ENCODE measurements at regions not wholly inside any gene's neighbourhood (a gene's known extent, or its start where the extent isn't known, plus 50 kb on each side); places are given as distances from the start of the nearest gene placed in this dataset.

DNA sequence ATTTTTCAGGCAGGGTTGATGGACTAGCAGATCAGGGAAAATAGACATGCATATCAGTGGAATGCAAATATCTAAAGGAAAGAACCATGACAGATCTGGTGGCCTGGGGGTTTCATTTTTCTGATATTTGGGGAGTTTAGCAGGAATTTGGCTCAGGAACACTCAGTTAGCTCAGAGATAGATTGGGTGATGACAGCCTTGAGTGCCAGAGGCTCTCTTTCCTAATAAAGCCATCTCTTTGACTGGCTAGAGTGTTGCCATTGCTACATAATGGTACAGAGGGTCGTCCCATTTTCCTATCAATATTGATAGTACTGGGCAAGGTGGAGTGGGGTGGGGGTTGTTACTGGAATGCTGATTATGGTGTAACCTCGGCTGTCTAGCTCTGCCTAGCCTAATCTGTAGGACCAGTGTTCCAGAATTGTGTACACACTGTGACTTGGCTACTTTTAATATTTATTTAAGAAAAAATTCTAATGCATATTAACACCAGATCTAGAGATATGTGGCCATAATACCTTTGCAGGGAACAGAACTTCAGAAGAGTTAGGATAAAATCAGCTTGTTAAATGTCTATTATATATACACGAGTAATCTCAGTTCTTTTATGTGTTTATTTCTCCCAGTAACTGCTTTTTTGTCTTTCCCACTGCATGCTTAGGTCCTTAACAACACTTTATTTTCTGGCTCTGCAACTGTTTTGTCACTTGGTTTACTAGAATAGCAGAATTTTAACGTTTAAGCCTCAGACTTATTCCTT lies 145.0 kb upstream of the SPOCK3 start:
- no peaks in the 10 kb centered on the region for H3K27me3 Mint-ChIP-seq (ENCODE audit: low read depth)
- H3K4me1 Mint-ChIP-seq = no peaks in the 10 kb centered on the region
- no peaks in the 10 kb centered on the region for H3K36me3 Mint-ChIP-seq (ENCODE audit: low read depth)
- no peak for DNase-seq (ENCODE audit: low read depth, low spot score)
- TF ChIP-seq, protein P1, sequence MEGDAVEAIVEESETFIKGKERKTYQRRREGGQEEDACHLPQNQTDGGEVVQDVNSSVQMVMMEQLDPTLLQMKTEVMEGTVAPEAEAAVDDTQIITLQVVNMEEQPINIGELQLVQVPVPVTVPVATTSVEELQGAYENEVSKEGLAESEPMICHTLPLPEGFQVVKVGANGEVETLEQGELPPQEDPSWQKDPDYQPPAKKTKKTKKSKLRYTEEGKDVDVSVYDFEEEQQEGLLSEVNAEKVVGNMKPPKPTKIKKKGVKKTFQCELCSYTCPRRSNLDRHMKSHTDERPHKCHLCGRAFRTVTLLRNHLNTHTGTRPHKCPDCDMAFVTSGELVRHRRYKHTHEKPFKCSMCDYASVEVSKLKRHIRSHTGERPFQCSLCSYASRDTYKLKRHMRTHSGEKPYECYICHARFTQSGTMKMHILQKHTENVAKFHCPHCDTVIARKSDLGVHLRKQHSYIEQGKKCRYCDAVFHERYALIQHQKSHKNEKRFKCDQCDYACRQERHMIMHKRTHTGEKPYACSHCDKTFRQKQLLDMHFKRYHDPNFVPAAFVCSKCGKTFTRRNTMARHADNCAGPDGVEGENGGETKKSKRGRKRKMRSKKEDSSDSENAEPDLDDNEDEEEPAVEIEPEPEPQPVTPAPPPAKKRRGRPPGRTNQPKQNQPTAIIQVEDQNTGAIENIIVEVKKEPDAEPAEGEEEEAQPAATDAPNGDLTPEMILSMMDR (conservative IDR thresholded peaks at IDR 0.05) = no peak
- no peak overlapping the region for H3K27ac Mint-ChIP-seq (ENCODE audit: unreplicated experiment)
- no peaks in the 10 kb centered on the region for H3K9me3 Mint-ChIP-seq
- H3K4me3 Mint-ChIP-seq = no peak overlapping the region

DNA sequence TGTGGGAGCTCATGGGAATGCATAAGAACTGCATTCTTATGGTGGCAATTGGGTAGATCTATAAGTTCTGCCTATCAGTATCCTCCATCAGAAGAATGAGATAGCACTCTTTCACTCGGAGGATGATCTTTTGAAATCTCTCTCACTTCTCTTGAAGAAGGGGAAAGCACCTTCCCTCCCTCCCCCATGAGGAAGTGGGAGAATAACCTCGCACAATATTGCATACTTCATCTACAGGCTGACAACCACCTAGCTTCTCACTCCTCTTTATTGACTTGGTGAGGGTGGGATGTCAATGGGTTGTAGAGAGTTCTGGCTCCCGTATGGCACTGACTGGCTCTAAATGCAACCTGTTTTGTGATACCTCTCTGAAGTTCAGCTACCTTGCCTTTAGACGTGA lies 146.7 kb upstream of the SPOCK3 start:
- H3K4me3 Mint-ChIP-seq = no peak overlapping the region
- no peaks in the 10 kb centered on the region for H3K36me3 Mint-ChIP-seq (ENCODE audit: low read depth)
- DNase-seq (ENCODE audit: low read depth, low spot score) = no peak
- TF ChIP-seq, protein P1 (conservative IDR thresholded peaks at IDR 0.05) = no peak
- H3K9me3 Mint-ChIP-seq = no peaks in the 10 kb centered on the region
- H3K4me1 Mint-ChIP-seq = no peaks in the 10 kb centered on the region
- H3K27me3 Mint-ChIP-seq (ENCODE audit: low read depth) = no peaks in the 10 kb centered on the region
- H3K27ac Mint-ChIP-seq (ENCODE audit: unreplicated experiment) = no peak overlapping the region

DNA sequence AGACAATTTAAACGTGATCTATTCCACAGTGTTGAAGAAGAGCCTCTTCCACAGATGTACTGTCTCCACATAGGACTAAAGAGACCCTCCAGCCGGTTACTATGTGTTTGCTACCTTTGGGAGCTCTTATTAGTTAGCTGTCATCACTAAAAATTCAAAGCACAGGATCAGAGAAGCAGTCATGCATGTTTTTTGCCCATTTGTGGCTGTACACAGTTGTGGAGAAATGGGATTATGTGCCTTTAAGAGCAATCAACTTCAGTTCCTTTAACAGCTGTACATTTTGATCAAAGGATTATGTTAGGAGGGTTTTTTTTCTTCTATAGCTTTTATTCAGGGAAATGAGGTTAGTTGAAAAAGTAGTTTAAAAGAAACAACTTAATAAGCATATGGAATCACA lies 149.0 kb upstream of the SPOCK3 start:
- H3K9me3 Mint-ChIP-seq = no peaks in the 10 kb centered on the region

DNA sequence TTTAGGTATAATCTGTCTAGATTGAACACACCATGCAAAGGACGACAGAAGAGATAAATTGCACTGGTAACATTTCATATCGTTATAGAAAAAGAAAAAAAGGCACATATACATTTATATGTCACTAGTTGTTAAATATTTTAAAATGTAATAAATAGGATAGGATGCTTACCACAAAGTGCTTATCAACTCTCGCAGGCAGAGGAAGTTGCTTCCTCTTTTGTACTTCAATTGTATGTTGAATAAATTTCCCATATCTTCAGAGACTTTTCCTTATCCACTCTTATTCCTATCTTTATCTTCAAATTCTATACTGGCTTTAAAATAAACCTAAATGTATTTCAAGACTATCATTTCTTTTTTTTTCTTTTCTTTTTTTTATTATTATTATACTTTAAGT lies 163.3 kb upstream of the SPOCK3 start:
- TF ChIP-seq, protein P1 (conservative IDR thresholded peaks at IDR 0.05) = no peak
- Mint-ChIP-seq H3K4me1 (peaks cover 4% of the 10 kb centered on the region), H3K27me3 (ENCODE audit: low read depth) (no peaks in the 10 kb centered on the region), H3K36me3 (ENCODE audit: low read depth) (no peaks in the 10 kb centered on the region), H3K4me3 (no peak overlapping the region), H3K27ac (ENCODE audit: unreplicated experiment) (no peak overlapping the region), H3K9me3 (peaks cover 3% of the 10 kb centered on the region)
- no peak for DNase-seq (ENCODE audit: low read depth, low spot score)

More for the DNA sequence above, 149.0 kb upstream of the SPOCK3 start:
- Mint-ChIP-seq H3K36me3 (ENCODE audit: low read depth) (no peaks in the 10 kb centered on the region), H3K4me3 (no peak overlapping the region), H3K27me3 (ENCODE audit: low read depth) (no peaks in the 10 kb centered on the region), H3K27ac (ENCODE audit: unreplicated experiment) (no peak overlapping the region), H3K4me1 (no peaks in the 10 kb centered on the region)
- TF ChIP-seq, protein P1 (conservative IDR thresholded peaks at IDR 0.05) = no peak
- no peak for DNase-seq (ENCODE audit: low read depth, low spot score)

DNA sequence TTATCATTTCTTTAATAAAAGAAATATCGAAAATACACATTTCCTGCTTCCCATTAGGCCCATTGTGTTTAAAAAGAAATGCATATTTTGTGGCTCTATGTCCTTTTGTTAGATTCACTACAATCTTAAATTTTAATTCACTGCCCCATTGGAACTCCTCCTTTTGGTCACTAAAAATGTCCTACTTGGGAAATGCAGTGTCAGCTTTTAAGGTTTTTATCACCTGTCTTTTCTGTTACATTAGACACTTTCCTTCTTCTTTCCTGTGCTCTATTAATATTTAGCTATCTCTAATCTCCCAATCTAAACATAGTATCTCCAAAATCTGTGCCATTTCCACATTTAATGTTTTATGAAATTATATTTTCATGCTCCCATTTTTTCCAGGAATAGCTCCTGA lies 164.9 kb upstream of the SPOCK3 start:
- H3K27ac Mint-ChIP-seq (ENCODE audit: unreplicated experiment) = no peak overlapping the region
- TF ChIP-seq, protein P1 (conservative IDR thresholded peaks at IDR 0.05) = no peak
- H3K9me3 Mint-ChIP-seq = peaks cover 3% of the 10 kb centered on the region
- H3K36me3 Mint-ChIP-seq (ENCODE audit: low read depth) = no peaks in the 10 kb centered on the region
- DNase-seq (ENCODE audit: low read depth, low spot score) = no peak
- H3K27me3 Mint-ChIP-seq (ENCODE audit: low read depth) = no peaks in the 10 kb centered on the region
- no peak overlapping the region for H3K4me3 Mint-ChIP-seq
- peaks cover 4% of the 10 kb centered on the region for H3K4me1 Mint-ChIP-seq

Data from neural crest cell (in vitro differentiated cells).